Mucosa of descending colon (tissue), 3 donors: ENCODE measurements at regions not wholly inside any gene's neighbourhood (a gene's known extent, or its start where the extent isn't known, plus 50 kb on each side); places are given as distances from the start of the nearest gene placed in this dataset.

Experiments
- ATAC-seq: fragments of 200-7000 bp; cut with Tn5 transposase; one replicate; pipeline ENCODE4 v1.9.1; 2020; ENCODE audit warnings: mild to moderate bottlenecking, moderate library complexity
- DNase-seq, 3 donors: peaks; one replicate each; pipeline ENCODE4 v3.0.0-alpha.2; 2020
- H3K36me3 ChIP-seq: fragments of 200-600 bp; one replicate; pipeline ENCODE4 v1.8.0; 2021; ENCODE audit warnings: low read depth, mild to moderate bottlenecking
- H3K4me1 ChIP-seq: fragments of 200-600 bp; one replicate; pipeline ENCODE4 v1.8.0; 2021; ENCODE audit warnings: low read depth, mild to moderate bottlenecking
- H3K4me3 ChIP-seq: fragments of 200-600 bp; one replicate; pipeline ENCODE4 v1.8.0; 2021; ENCODE audit warnings: mild to moderate bottlenecking
- H3K9me3 ChIP-seq: fragments of 200-600 bp; one replicate; pipeline ENCODE4 v1.8.0; 2021; ENCODE audit warnings: mild to moderate bottlenecking
- intact Hi-C, 2 donors: fragments of 100-400 bp; cut with DNase I in 1 of 2; cut with micrococcal nuclease in 1 of 2; formaldehyde crosslinking; loops; one replicate each; pipeline versions ENCODE4 v1.11.0 to v1.11.1; 2022; cut with DNase I, micrococcal nuclease
- TF ChIP-seq, protein P1 (sequence below): fragments of 200-600 bp; IDR thresholded peaks from one replicate; pipeline ENCODE4 v1.8.0; 2022; ENCODE audit warnings: antibody characterized with exemption, mild to moderate bottlenecking
- donor health status: DM: no; HTN: no; CAD: no; lungs with moderate emphysema.
- donor health status: DM: no; HTN: no; CAD: no.
- donor health status: DM: no; HTN: yes; CAD: no.

DNA sequence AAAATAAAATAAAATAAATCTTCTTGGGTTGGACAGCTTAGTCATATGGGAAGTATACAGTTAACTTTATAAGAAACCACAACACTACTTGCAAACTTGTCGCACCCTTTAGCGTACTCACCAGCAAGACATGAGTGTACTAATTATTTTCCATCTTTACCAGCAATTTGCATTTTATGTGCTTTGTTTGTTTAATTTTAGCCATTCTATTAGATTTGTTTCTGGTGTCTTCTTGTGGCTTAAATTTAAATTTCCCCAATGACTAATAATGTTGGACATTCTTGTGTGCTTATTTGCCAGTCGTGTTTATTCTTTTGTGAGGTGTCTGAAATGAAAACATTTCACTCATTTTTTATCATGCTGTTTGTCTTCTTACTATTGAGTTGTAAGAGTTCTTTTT lies 1172.2 kb upstream of the CITED2 start:
- intact Hi-C loops = no loop called here
- H3K9me3 ChIP-seq = no peaks in the 10 kb centered on the region
- DNase-seq (no peak), ATAC-seq (no peak)
- no peaks in the 10 kb centered on the region for H3K4me1 ChIP-seq
- no peaks in the 10 kb centered on the region for H3K36me3 ChIP-seq
- no peak overlapping the region for H3K4me3 ChIP-seq
- TF ChIP-seq, protein P1, sequence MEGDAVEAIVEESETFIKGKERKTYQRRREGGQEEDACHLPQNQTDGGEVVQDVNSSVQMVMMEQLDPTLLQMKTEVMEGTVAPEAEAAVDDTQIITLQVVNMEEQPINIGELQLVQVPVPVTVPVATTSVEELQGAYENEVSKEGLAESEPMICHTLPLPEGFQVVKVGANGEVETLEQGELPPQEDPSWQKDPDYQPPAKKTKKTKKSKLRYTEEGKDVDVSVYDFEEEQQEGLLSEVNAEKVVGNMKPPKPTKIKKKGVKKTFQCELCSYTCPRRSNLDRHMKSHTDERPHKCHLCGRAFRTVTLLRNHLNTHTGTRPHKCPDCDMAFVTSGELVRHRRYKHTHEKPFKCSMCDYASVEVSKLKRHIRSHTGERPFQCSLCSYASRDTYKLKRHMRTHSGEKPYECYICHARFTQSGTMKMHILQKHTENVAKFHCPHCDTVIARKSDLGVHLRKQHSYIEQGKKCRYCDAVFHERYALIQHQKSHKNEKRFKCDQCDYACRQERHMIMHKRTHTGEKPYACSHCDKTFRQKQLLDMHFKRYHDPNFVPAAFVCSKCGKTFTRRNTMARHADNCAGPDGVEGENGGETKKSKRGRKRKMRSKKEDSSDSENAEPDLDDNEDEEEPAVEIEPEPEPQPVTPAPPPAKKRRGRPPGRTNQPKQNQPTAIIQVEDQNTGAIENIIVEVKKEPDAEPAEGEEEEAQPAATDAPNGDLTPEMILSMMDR = no peak

- H3K4me1 ChIP-seq = no peaks in the 10 kb centered on the region
- no peaks in the 10 kb centered on the region for H3K9me3 ChIP-seq
- H3K36me3 ChIP-seq = no peaks in the 10 kb centered on the region
- no peak overlapping the region for H3K4me3 ChIP-seq
- TF ChIP-seq, protein P1 = no peak
- intact Hi-C loops = no loop called here
- DNase-seq (no peak), ATAC-seq (no peak)
Observed at GRCh38 chr6:140544431-140544830, 1170.0 kb upstream of the CITED2 start.

DNA sequence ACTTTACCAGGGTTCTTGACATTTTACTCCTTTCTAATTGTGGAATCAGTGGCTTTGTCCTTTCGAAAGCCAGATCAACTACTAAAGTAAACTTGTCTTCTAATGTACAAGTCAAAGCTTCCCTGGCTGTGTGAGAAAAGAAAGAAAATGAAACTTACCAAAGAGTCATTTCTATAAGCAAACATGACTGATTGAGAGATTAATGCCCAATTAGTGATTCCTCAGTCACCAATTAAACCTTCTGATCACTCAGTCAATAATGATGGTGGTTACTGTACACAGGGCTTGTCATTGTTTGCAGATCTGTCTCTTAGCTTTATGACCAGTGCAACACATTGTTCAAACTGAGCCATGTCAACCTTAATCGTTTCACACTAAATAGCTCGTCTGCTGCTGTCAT lies 1168.4 kb upstream of the CITED2 start:
- TF ChIP-seq, protein P1 = no peak
- no peaks in the 10 kb centered on the region for H3K4me1 ChIP-seq
- no peaks in the 10 kb centered on the region for H3K9me3 ChIP-seq
- DNase-seq (no peak), ATAC-seq (no peak)
- intact Hi-C loops = no loop called here
- H3K36me3 ChIP-seq = no peaks in the 10 kb centered on the region
- H3K4me3 ChIP-seq = no peak overlapping the region

GRCh38 chr6:140541288-140541687 lies 1166.8 kb upstream of the CITED2 start:
- ATAC-seq = no peak
- intact Hi-C loops = no loop called here
- TF ChIP-seq, protein P1 = no peak

DNA sequence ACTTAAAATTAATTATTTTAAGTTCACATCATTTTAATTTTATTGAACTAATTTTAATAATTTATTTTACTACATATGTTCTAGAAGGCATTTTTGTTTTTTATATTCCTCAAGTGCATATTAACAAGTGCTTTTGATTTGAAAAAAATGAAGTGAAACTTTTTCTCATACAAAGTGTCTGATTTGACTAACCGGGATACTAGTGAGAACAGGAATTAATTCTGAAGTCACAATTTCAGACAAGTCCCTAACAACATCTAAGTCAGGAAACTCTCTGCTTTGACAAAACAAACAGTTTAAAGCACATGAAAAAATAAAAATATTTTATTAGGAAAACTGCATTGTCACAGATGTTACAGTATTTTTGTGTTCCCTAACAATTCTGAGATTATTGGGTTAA lies 1166.3 kb upstream of the CITED2 start:
- Histone ChIP-seq H3K36me3 (no peaks in the 10 kb centered on the region), H3K9me3 (no peaks in the 10 kb centered on the region), H3K4me3 (no peak overlapping the region), H3K4me1 (no peaks in the 10 kb centered on the region)
- TF ChIP-seq, protein P1 = no peak
- no peak for ATAC-seq
- intact Hi-C loops = no loop called here
- no peak for DNase-seq

More at GRCh38 chr6:140541288-140541687, 1166.8 kb upstream of the CITED2 start:
- H3K4me3 ChIP-seq = no peak overlapping the region
- H3K36me3 ChIP-seq = no peaks in the 10 kb centered on the region
- H3K4me1 ChIP-seq = no peaks in the 10 kb centered on the region
- H3K9me3 ChIP-seq = no peaks in the 10 kb centered on the region
- DNase-seq = no peak

- H3K4me3 ChIP-seq = no peak overlapping the region
- intact Hi-C loops = no loop called here
- ATAC-seq (no peak), DNase-seq (no peak)
- H3K36me3 ChIP-seq = no peaks in the 10 kb centered on the region
- H3K9me3 ChIP-seq = no peaks in the 10 kb centered on the region
- H3K4me1 ChIP-seq = no peaks in the 10 kb centered on the region
- TF ChIP-seq, protein P1 = no peak
Observed at GRCh38 chr6:140538926-140539325, 1164.5 kb upstream of the CITED2 start.
